DOHH2 (cell line): ENCODE measurements at regions not wholly inside any gene's neighbourhood (a gene's known extent, or its start where the extent isn't known, plus 50 kb on each side); places are given as distances from the start of the nearest gene placed in this dataset.

Experiments
- CTCF ChIP-seq: fragments of 200-600 bp; sonication (generic); IDR thresholded peaks from one replicate; pipeline ENCODE4 v1.5.1; 2014; ENCODE audit warnings: antibody characterized with exemption, mild to moderate bottlenecking, low read depth, low read length; ENCODE audit not compliant: poor library complexity, severe bottlenecking
- EZH2phosphoT487 ChIP-seq: fragments of 200-600 bp; sonication (generic); IDR thresholded peaks from 2 replicates; pipeline ENCODE4 v1.6.1; 2017; ENCODE audit warnings: borderline replicate concordance, mild to moderate bottlenecking, antibody characterized with exemption, low read length, moderate library complexity, mixed read lengths

- TF ChIP-seq CTCF (no peak), EZH2phosphoT487 (no peak)
Observed at GRCh38 chr18:4557502-4557901, 102.4 kb upstream of the DLGAP1 start.
